A549 (cell line): ENCODE measurements at regions not wholly inside any gene's neighbourhood (a gene's known extent, or its start where the extent isn't known, plus 50 kb on each side); places are given as distances from the start of the nearest gene placed in this dataset.

ENCODE experiments used
- ATAC-seq, 2 experiments: fragments of 200-7000 bp in 1 of 2; fragments of >200 bp in 1 of 2; cut with Nextera tagmentation in 1 of 2; cut with Tn5 transposase in 1 of 2; 3 replicates each; pipeline versions ENCODE4 v1.8.0 to v1.9.1; 2018 to 2020; ENCODE audit warnings: mild to moderate bottlenecking in 1 of 2, moderate library complexity in 1 of 2
- CTCF ChIA-PET: fragments of 300-600 bp; sonication (Branson Sonifier 250); formaldehyde crosslinking; extraction: SDS; loops from one replicate; lab custom pipeline; 2021; ENCODE audit warnings: antibody characterized with exemption, inconsistent platforms; lab: Yijun Ruan, JAX
- POLR2A ChIA-PET: fragments of 350-600 bp; formaldehyde crosslinking; extraction: SDS; loops from one replicate; lab custom pipeline; 2021; ENCODE audit warnings: antibody characterized with exemption, inconsistent platforms; lab: Yijun Ruan, JAX
- DNase-seq, 2 experiments: peaks; one replicate each; pipeline versions ENCODE4 v3.0.0 to v3.0.0-alpha.2; 2011 to 2016; ENCODE audit warnings: low read depth in 1 of 2, low spot score in 1 of 2
- FAIRE-seq: peaks from 2 replicates; lab custom pipeline; 2011; peaks lifted over from hg19 to GRCh38; lab: Jason Lieb, UNC
- H3K27ac ChIP-seq, 2 experiments: fragments of >200 bp; sonication (Bioruptor Twin); formaldehyde crosslinking; 3 replicates each; pipeline ENCODE4 v1.5.1; 2016 to 2017
- H3K4me1 ChIP-seq: fragments of >200 bp; sonication (Bioruptor Twin); formaldehyde crosslinking; 3 replicates; pipeline ENCODE4 v1.6.1; 2016
- H3K4me2 ChIP-seq: fragments of >200 bp; sonication (Bioruptor Twin); formaldehyde crosslinking; 3 replicates; pipeline ENCODE4 v1.6.1; 2016
- H3K4me3 ChIP-seq: fragments of >200 bp; sonication (Bioruptor Twin); formaldehyde crosslinking; 3 replicates; pipeline ENCODE4 v1.5.1; 2016
- H3K9me3 ChIP-seq: fragments of >200 bp; sonication (Bioruptor Twin); formaldehyde crosslinking; 3 replicates; pipeline ENCODE4 v1.6.1; 2016
- BHLHE40 ChIP-seq: IDR thresholded peaks from 2 replicates; pipeline ENCODE4 v1.6.1; 2012; ENCODE audit warnings: low read depth, low read length, inconsistent platforms
- EHF ChIP-seq: fragments of 250-450 bp; sonication (Bioruptor Pico); IDR thresholded peaks from 2 replicates; pipeline ENCODE4 v1.5.0; 2020; ENCODE audit warnings: mild to moderate bottlenecking
- EP300 ChIP-seq, 2 experiments: fragments of >200 bp; sonication (Bioruptor Twin); formaldehyde crosslinking; IDR thresholded peaks; 2 replicates in 1 of 2; 3 replicates in 1 of 2; pipeline ENCODE4 v1.6.1; 2016 to 2017
- GATA3 ChIP-seq: IDR thresholded peaks from 2 replicates; pipeline ENCODE4 v1.6.1; 2012; ENCODE audit warnings: borderline replicate concordance
- HDAC2 ChIP-seq: fragments of 200-600 bp; sonication (generic); IDR thresholded peaks from 2 replicates; pipeline ENCODE4 v1.6.1; 2016
- HOXB13 ChIP-seq: fragments of 250-450 bp; sonication (Bioruptor Pico); IDR thresholded peaks from 2 replicates; pipeline ENCODE4 v1.5.0; 2020; ENCODE audit warnings: low read depth, mild to moderate bottlenecking, moderate library complexity
- MAFK ChIP-seq: fragments of 450-650 bp; IDR thresholded peaks from 2 replicates; pipeline ENCODE4 v1.6.1; 2014; ENCODE audit not compliant: partially characterized antibody
- NFE2L2 ChIP-seq: fragments of 150-350 bp; conservative IDR thresholded peaks from 2 replicates; pipeline ENCODE4 v1.6.1; 2014; ENCODE audit warnings: low read length
- PHF8 ChIP-seq: fragments of 200-600 bp; sonication (generic); IDR thresholded peaks from 2 replicates; pipeline ENCODE4 v1.6.1; 2016; ENCODE audit warnings: low read depth, mild to moderate bottlenecking, antibody characterized with exemption, moderate library complexity, borderline replicate concordance
- POLR2A ChIP-seq: IDR thresholded peaks from 2 replicates; pipeline ENCODE4 v1.6.1; 2012; ENCODE audit warnings: mild to moderate bottlenecking, low read length
- RAD21 ChIP-seq, 2 experiments: fragments of >200 bp in 1 of 2; sonication (Bioruptor Twin) in 1 of 2; formaldehyde crosslinking in 1 of 2; IDR thresholded peaks in 1 of 2; conservative IDR thresholded peaks in 1 of 2; 2 replicates in 1 of 2; 3 replicates in 1 of 2; pipeline ENCODE4 v1.6.1; 2012 to 2018; ENCODE audit warnings: inconsistent platforms in 1 of 2
- RARB ChIP-seq: fragments of 250-450 bp; sonication (Bioruptor Pico); IDR thresholded peaks from 2 replicates; pipeline ENCODE4 v1.8.0; 2021; ENCODE audit warnings: mild to moderate bottlenecking, moderate library complexity
- SMC3 ChIP-seq: fragments of >200 bp; sonication (Bioruptor Twin); formaldehyde crosslinking; IDR thresholded peaks from 3 replicates; pipeline ENCODE4 v1.6.1; 2018; ENCODE audit warnings: inconsistent platforms
- TFCP2L1 ChIP-seq: fragments of 250-450 bp; sonication (Bioruptor Pico); IDR thresholded peaks from 2 replicates; pipeline ENCODE4 v1.5.0; 2021; ENCODE audit warnings: mild to moderate bottlenecking
- ZC3H11A ChIP-seq: fragments of 450-650 bp; IDR thresholded peaks from 2 replicates; pipeline ENCODE4 v1.6.1; 2014; ENCODE audit warnings: antibody characterized with exemption, mild to moderate bottlenecking
- ZFP36 ChIP-seq: fragments of 450-650 bp; IDR thresholded peaks from 2 replicates; pipeline ENCODE4 v1.6.1; 2014; ENCODE audit warnings: borderline replicate concordance; ENCODE audit not compliant: partially characterized antibody
- ZNF302 ChIP-seq: fragments of 250-450 bp; sonication (Bioruptor Pico); IDR thresholded peaks from 2 replicates; pipeline ENCODE4 v1.9.0; 2021; ENCODE audit warnings: inconsistent platforms, mild to moderate bottlenecking, moderate library complexity
- WGBS: methylation state at CpG from one replicate; pipeline ENCODE4 v1.1.6; 2017; ENCODE audit errors: missing lambda C conversion rate; 5-methylcytosine and 5-hydroxymethylcytosine counted together
- TF ChIP-seq, protein P1 (sequence below): fragments of 250-450 bp; sonication (Bioruptor Pico); IDR thresholded peaks from 2 replicates; pipeline ENCODE4 v1.5.0; 2020; ENCODE audit warnings: low read depth, mild to moderate bottlenecking, moderate library complexity
- TF ChIP-seq, protein P2 (sequence below): fragments of >200 bp; sonication (Bioruptor Twin); formaldehyde crosslinking; IDR thresholded peaks from 3 replicates; pipeline ENCODE4 v1.5.1; 2016
- TF ChIP-seq, protein P3 (sequence below): fragments of 150-350 bp; IDR thresholded peaks from 2 replicates; pipeline ENCODE4 v1.6.1; 2014; ENCODE audit warnings: low read depth, mild to moderate bottlenecking, low read length
- TF ChIP-seq, protein P4 (sequence below): IDR thresholded peaks from 2 replicates; pipeline ENCODE4 v1.6.1; 2012
- TF ChIP-seq, protein P5 (sequence below): fragments of 200-600 bp; sonication (generic); IDR thresholded peaks from 2 replicates; pipeline ENCODE4 v1.6.1; 2016; ENCODE audit warnings: antibody characterized with exemption, mild to moderate bottlenecking, moderate library complexity
- TF ChIP-seq, protein P6 (sequence below): fragments of 450-650 bp; IDR thresholded peaks from 2 replicates; pipeline ENCODE4 v1.6.1; 2014; ENCODE audit warnings: antibody characterized with exemption

DNA sequence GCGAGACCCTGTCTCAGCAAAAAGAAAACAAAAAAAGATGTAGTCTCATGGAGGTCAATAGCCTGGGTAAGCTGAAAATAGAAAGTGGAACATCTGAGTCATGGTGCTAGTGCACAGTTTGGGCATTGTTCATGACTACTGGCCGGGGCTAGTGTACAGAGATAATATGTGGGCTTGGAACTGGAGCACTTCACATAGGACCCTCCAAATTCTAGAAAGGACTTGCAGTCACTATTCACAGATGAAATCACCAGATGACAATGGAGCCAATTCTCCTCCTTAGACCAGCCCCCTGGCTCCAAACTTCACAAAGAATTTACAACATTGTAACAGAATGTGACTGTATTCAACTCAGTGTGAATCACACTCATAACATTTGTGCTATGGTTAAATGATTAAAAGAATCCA is 367.8 kb upstream of the SLC7A11 start:
- no peak for TF ChIP-seq PHF8
- TF ChIP-seq, protein P1, sequence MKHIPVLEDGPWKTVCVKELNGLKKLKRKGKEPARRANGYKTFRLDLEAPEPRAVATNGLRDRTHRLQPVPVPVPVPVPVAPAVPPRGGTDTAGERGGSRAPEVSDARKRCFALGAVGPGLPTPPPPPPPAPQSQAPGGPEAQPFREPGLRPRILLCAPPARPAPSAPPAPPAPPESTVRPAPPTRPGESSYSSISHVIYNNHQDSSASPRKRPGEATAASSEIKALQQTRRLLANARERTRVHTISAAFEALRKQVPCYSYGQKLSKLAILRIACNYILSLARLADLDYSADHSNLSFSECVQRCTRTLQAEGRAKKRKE: no peak
- TF ChIP-seq, protein P2, sequence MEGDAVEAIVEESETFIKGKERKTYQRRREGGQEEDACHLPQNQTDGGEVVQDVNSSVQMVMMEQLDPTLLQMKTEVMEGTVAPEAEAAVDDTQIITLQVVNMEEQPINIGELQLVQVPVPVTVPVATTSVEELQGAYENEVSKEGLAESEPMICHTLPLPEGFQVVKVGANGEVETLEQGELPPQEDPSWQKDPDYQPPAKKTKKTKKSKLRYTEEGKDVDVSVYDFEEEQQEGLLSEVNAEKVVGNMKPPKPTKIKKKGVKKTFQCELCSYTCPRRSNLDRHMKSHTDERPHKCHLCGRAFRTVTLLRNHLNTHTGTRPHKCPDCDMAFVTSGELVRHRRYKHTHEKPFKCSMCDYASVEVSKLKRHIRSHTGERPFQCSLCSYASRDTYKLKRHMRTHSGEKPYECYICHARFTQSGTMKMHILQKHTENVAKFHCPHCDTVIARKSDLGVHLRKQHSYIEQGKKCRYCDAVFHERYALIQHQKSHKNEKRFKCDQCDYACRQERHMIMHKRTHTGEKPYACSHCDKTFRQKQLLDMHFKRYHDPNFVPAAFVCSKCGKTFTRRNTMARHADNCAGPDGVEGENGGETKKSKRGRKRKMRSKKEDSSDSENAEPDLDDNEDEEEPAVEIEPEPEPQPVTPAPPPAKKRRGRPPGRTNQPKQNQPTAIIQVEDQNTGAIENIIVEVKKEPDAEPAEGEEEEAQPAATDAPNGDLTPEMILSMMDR: no peak
- no peak for TF ChIP-seq HOXB13 (CRISPR knock-in tag)
- no peak for TF ChIP-seq HDAC2
- no peak for TF ChIP-seq SMC3
- TF ChIP-seq BHLHE40: no peak
- TF ChIP-seq EHF (CRISPR knock-in tag): no peak
- TF ChIP-seq ZFP36: no peak
- TF ChIP-seq NFE2L2: no peak
- TF ChIP-seq GATA3: no peak
- TF ChIP-seq, protein P3, sequence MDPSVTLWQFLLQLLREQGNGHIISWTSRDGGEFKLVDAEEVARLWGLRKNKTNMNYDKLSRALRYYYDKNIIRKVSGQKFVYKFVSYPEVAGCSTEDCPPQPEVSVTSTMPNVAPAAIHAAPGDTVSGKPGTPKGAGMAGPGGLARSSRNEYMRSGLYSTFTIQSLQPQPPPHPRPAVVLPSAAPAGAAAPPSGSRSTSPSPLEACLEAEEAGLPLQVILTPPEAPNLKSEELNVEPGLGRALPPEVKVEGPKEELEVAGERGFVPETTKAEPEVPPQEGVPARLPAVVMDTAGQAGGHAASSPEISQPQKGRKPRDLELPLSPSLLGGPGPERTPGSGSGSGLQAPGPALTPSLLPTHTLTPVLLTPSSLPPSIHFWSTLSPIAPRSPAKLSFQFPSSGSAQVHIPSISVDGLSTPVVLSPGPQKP: no peak
- no peak for TF ChIP-seq POLR2A
- TF ChIP-seq, protein P4, sequence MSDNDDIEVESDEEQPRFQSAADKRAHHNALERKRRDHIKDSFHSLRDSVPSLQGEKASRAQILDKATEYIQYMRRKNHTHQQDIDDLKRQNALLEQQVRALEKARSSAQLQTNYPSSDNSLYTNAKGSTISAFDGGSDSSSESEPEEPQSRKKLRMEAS: no peak
- no peak for TF ChIP-seq EP300 (IDR thresholded peaks at IDR 0.05)
- TF ChIP-seq MAFK: no peak
- TF ChIP-seq RARB (CRISPR knock-in tag): no peak
- no peak for TF ChIP-seq ZC3H11A
- TF ChIP-seq ZNF302 (CRISPR knock-in tag): no peak
- POLR2A ChIA-PET: no interaction called here
- CTCF ChIA-PET: no interaction called here
- FAIRE-seq (no peak), ATAC-seq (no peak), DNase-seq (no peak)
- Histone ChIP-seq H3K27ac (no peak overlapping the region), H3K4me2 (no peak overlapping the region; the same call in 2 of the 3 replicates), H3K4me3 (no peak overlapping the region), H3K4me1 (no peaks in the 10 kb centered on the region), H3K9me3 (no peaks in the 10 kb centered on the region)
- 31% methylated on average over 2 of the region's 2 CpGs for WGBS

DNA sequence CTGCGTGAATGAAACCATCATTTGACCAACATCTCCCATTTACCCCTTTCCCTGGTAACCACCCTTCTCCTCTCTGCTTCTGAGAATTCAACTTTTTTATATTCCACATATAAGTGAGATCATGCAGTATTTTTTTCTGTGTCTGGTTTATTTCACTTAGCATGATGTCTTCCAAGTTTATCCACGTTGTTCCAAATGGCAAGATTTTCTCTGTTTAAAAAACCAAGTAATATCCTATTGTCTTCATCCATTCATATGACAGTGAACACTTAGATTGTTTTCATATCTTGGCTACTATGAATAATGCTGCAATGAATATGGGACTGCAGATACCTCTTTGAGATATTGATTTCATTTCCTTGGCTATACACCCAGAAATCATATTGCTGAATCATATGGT is 362.4 kb upstream of the SLC7A11 start:
- Histone ChIP-seq H3K9me3 (no peaks in the 10 kb centered on the region), H3K4me1 (no peaks in the 10 kb centered on the region), H3K4me2 (no peak overlapping the region)
- TF ChIP-seq, protein P2: no peak
- TF ChIP-seq ZC3H11A: no peak
- TF ChIP-seq HOXB13 (CRISPR knock-in tag): no peak
- TF ChIP-seq, protein P5, sequence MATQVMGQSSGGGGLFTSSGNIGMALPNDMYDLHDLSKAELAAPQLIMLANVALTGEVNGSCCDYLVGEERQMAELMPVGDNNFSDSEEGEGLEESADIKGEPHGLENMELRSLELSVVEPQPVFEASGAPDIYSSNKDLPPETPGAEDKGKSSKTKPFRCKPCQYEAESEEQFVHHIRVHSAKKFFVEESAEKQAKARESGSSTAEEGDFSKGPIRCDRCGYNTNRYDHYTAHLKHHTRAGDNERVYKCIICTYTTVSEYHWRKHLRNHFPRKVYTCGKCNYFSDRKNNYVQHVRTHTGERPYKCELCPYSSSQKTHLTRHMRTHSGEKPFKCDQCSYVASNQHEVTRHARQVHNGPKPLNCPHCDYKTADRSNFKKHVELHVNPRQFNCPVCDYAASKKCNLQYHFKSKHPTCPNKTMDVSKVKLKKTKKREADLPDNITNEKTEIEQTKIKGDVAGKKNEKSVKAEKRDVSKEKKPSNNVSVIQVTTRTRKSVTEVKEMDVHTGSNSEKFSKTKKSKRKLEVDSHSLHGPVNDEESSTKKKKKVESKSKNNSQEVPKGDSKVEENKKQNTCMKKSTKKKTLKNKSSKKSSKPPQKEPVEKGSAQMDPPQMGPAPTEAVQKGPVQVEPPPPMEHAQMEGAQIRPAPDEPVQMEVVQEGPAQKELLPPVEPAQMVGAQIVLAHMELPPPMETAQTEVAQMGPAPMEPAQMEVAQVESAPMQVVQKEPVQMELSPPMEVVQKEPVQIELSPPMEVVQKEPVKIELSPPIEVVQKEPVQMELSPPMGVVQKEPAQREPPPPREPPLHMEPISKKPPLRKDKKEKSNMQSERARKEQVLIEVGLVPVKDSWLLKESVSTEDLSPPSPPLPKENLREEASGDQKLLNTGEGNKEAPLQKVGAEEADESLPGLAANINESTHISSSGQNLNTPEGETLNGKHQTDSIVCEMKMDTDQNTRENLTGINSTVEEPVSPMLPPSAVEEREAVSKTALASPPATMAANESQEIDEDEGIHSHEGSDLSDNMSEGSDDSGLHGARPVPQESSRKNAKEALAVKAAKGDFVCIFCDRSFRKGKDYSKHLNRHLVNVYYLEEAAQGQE: no peak
- no peak for TF ChIP-seq BHLHE40
- TF ChIP-seq, protein P6, sequence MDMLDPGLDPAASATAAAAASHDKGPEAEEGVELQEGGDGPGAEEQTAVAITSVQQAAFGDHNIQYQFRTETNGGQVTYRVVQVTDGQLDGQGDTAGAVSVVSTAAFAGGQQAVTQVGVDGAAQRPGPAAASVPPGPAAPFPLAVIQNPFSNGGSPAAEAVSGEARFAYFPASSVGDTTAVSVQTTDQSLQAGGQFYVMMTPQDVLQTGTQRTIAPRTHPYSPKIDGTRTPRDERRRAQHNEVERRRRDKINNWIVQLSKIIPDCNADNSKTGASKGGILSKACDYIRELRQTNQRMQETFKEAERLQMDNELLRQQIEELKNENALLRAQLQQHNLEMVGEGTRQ: no peak
- no peak for TF ChIP-seq TFCP2L1 (CRISPR knock-in tag)
- TF ChIP-seq SMC3: no peak
- TF ChIP-seq, protein P3: no peak
- no peak for TF ChIP-seq RAD21 (conservative IDR thresholded peaks at IDR 0.05 in 1 of 2, IDR thresholded peaks at IDR 0.05 in 1 of 2)
- TF ChIP-seq, all 56 proteins: peak for 0
- H3K4me3 ChIP-seq: no peak overlapping the region
- CTCF ChIA-PET: no interaction called here
- ATAC-seq (no peak), FAIRE-seq (no peak), DNase-seq (no peak)
- POLR2A ChIA-PET: no interaction called here
- WGBS: 21% methylated on average over 2 of the region's 2 CpGs
- H3K27ac ChIP-seq: no peak overlapping the region
